Gastrocnemius medialis (tissue), 4 donors: ENCODE measurements at regions not wholly inside any gene's neighbourhood (a gene's known extent, or its start where the extent isn't known, plus 50 kb on each side); places are given as distances from the start of the nearest gene placed in this dataset.

ENCODE experiments used
- POLR2A ChIP-seq, 2 donors: fragments of 450-650 bp; IDR thresholded peaks; one replicate each; pipeline ENCODE4 v1.6.1; 2017; ENCODE audit warnings: antibody characterized with exemption in 2 of 2, mild to moderate bottlenecking in 2 of 2, moderate library complexity in 2 of 2
- TF ChIP-seq, protein P1 (sequence below), 5 experiments: fragments of 450-650 bp in 3 of 5; fragments of 200-600 bp in 2 of 5; sonication (generic) in 2 of 5; IDR thresholded peaks in 4 of 5; conservative IDR thresholded peaks in 1 of 5; 1 replicate in 4 of 5; 2 replicates in 1 of 5; pipeline ENCODE4 v1.5.1; 2016 to 2019; ENCODE audit warnings: antibody characterized with exemption in 5 of 5, mild to moderate bottlenecking in 3 of 5, moderate library complexity in 3 of 5

DNA sequence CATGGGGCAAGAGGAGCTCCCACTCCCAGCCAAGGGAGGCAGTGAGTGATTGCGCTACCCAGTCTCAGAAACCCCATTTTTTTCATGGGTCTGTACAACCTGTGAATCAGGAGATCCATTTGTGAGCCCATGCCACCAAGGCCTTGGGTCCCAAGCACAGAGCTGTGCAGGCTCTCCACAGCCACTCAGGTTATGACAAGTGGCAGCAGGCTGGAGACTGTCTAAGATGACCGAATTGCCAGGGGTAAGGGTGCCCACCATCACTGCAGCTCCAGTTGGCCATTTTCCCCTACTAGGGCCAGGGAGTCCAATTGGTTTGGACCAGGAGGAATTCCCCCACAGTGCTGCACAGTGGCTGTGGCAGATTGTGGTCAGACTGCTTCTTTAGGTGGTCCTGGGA lies 407.5 kb upstream of the KLHL4 start:
- TF ChIP-seq, protein P1, sequence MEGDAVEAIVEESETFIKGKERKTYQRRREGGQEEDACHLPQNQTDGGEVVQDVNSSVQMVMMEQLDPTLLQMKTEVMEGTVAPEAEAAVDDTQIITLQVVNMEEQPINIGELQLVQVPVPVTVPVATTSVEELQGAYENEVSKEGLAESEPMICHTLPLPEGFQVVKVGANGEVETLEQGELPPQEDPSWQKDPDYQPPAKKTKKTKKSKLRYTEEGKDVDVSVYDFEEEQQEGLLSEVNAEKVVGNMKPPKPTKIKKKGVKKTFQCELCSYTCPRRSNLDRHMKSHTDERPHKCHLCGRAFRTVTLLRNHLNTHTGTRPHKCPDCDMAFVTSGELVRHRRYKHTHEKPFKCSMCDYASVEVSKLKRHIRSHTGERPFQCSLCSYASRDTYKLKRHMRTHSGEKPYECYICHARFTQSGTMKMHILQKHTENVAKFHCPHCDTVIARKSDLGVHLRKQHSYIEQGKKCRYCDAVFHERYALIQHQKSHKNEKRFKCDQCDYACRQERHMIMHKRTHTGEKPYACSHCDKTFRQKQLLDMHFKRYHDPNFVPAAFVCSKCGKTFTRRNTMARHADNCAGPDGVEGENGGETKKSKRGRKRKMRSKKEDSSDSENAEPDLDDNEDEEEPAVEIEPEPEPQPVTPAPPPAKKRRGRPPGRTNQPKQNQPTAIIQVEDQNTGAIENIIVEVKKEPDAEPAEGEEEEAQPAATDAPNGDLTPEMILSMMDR (IDR thresholded peaks at IDR 0.05 in 4 of 5, conservative IDR thresholded peaks at IDR 0.05 in 1 of 5), result no peak
- no peak for TF ChIP-seq POLR2A (IDR thresholded peaks at IDR 0.05)
